HPDE6-E6E7 (cell line): ENCODE measurements at regions not wholly inside any gene's neighbourhood (a gene's known extent, or its start where the extent isn't known, plus 50 kb on each side); places are given as distances from the start of the nearest gene placed in this dataset.
"Not testable (repeated sequence)": the region's sequence is repeated elsewhere in the genome, so short reads cannot be mapped to it uniquely, and the experiment has no call there.

Experiments used
- DNase-seq: peaks from one replicate; pipeline ENCODE4 v3.0.0; 2011; ENCODE audit warnings: missing footprints; ENCODE audit errors: extremely low spot score

DNA sequence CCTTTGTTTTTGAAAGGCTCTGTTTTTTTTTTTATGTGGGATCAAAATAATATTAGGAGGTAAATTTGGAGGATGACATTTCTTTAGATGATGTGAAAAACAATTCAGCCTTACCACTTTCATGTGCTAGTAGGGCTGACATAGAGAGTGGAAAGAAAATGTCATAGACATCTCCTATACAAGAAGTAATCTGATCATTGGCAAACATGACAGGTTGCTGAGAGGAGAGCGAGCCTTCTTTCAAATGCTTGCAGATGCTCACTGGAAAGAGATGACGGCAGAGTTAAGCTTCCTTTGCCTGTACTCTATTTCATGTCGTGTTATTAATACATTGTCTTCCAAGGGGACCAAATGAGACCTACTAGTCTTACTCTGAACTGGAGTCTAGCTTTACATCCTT lies 160.1 kb upstream of the DAP start:
- DNase-seq: no peak

DNA sequence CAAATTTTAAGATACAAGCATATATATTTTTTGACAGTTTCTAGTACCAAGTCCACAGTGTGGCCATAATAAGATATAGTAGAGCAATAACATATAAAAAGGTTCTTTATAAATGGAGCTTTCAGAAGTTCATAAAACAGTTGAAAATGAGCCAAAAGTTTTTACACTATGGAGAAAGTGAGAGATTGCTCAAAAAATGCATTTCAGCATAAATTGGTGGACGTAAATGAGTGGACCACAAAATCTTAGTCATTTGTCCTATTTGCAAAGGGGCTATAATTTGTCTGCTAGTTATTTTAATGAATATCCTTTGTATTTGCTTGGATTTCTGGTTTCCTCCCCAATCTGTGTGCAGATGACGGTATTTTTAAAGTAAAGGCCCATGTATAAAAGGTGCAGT lies 159.4 kb upstream of the DAP start:
- DNase-seq: no peak

DNA sequence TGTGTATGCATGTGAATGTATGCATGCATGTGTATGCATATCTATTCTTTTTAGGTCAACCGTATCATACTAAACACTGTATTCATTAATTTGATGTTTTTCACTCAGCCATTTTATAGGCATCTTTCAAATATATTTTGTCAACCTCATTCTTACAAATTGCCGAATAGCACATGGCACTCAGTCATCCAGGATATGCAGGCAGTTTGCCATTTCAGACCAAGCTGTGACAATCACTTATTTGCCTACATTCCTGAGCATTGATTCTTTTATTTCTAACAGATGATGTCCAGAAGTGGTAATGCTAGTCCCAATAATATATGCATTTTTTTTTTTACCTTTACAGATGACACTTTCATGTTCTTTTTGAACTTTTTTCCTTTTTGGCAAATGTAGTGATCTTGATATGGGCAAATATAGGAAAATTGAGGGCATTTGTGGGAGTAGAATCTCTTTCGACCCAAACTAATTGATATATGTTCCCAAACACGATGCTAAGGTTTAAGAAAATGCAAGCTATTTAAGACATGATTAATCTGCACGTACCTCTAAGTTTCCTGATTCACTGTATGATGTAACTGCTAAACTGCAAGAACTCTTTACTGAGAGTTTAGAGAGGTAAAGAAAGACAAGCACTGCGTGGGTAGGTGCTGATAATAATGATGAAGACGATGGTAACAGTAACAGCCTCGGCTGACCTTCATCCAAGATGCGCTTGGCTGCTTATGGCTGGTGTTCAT lies 153.9 kb upstream of the DAP start:
- DNase-seq: no peak

DNA sequence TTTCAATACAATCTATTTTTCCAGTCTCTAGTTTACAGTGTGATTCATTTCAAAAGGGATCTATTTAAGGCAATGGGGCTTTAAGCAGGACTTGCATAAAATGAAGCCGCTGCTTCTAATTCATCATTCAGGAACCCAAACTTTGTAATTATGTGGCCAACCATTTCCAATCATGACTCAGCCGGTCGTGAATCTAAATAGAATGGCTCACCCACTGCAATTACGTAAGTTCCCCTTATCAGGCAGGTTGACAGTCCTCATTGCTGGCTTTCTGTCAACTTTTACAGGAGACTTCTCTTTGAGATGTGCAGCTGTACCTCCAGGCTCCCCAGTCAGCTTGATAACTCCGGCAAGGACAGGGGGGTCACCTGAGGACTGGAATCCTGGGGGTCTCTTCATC lies 152.8 kb upstream of the DAP start:
- no peak for DNase-seq

DNA sequence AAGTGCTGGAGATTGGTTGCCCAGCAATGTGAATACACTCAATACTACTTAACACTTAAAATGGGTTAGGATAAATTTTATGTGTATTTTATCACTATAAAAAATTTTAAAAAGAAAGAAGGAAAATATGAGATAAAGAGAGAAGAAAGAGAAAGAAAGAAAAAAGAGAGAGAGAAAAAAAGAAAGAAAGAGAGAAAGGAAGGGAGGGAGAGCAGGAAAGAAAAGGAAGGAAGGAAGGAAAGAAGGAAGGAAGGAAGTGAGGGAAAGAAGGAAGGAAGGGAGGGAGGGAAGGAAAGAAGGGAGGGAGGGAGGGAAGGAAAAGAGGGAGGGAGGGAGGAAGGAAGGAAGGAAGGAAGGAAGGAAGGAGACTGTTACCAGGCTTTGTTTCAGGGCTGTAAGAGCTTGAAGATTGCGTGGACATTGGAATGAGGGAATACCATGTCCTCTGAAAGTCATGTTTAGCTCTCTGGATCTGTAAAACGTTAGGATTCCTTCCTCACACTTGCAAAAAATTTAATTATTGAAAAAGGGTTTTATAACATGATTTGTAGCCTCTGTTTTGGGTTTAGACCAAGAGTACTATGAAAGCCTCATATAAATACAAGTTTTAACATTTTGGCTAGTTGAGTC lies 152.3 kb upstream of the DAP start:
- DNase-seq: no peak

DNA sequence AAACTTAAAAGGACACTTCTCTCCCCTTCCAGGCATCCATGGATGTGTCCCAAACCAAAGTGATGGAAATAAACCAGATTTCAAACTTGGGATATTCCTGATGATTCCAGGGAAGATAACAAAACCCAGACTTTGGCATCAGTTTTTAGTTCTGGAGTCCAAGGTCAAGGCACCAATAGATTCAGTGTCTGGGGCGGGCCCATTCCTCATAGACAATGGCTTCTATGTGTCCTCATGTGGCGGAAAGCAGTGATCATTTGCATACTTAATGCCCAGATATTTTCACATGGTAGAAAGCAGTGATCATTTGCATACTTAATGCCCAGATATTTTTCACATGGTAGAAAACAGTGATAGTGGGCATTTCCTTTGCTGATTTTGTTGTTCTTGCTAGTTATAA lies 151.4 kb upstream of the DAP start:
- no peak for DNase-seq

DNA sequence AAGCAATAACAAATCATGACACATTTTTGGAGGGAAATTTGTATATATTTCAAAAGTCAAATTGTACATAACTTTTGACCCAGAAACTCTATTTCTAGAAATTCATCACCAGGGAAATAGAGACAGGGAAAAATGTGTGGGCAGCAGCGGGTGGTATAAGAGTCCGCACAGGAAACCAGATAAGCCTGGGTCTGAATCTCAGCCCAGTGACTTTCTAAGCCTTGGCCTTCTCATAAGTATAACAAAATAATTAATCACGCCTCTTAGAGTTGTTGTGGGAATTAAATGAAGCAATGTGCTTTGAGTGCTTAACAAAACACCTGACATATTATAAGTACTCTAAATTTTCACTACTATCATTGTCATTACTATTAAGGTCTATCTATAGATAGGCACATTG lies 149.2 kb upstream of the DAP start:
- DNase-seq: no peak

DNA sequence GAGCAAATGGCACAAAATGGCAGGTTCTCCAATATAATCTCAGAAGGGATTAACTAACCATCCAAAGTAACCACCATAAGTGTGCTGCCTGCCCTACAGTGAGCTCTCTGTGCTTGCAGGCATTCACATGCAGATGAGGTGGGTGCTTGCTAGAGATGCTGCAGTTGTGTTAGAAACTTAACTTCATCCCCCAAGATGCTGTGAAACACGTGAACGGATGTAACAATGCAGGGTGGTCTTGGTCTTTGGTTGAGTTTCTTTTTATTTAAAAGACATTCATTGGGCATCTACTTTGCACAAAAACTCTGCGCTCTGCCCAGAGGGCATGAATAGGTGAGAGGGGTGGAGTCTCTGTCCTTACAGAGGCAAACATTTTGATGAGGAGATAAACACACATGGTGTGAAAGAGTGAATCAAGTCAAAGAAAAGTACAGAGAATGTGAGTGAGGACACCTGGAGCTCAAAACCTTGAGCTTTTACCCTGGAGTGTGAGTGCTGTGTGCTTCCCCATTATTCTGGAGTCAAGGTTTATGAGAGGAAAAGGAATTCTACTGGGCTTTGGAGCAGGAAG lies 143.9 kb upstream of the DAP start:
- DNase-seq: no peak

DNA sequence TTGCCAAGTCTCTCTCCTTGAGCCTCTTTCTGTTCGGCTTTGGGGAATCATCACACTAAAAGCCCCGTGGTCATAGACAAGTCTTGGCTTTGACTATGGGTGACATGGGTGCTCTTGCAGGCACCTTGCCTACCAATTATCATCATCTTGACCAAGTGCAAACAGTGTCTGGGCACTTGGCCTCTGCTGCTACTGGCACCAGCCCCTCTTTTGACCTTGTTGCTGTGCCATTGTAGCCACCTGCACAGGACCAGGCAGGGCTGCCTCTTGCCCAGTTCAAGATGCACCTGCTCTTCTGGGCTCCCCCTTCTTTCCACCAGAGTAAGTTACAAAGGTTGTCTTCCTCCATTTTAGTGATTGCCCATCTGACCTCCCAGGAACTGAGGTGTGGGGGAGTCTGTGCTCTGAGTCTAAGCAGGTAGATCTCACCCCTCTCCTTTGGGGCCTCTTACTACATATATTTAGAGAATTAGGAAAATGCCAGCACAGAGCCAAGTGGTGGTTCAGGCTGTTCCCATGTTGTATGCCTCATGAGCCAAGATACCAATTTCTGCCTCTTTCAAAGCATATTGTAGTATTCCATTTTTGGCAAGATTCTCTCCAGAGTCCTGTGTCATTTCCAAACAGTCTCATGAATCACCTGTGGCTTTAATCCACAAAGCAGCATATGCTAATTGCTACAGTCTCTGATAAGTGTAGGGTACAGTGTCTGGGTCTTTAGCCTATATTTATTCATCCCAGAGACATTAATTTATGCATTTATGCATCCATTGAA lies 142.9 kb upstream of the DAP start:
- DNase-seq: no peak

DNA sequence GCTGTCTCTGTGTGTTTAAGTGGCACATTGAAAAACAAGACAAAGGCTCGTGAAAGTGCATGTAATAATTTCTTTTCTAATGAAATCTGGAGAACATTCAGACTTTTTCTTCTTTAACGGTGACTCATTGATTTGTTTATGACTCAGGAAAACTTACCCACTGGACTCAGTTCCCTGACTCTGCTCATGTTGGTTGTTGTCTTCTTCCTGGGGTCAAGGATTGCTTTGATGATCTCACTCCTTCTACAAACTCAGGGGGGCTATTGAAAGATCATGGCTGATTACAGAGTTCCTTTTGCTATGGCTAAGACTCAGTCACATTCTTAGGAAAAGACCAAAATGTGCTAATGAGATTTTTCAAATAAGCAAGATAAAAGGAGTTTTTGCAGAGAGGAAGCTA lies 141.1 kb upstream of the DAP start:
- no peak for DNase-seq

DNA sequence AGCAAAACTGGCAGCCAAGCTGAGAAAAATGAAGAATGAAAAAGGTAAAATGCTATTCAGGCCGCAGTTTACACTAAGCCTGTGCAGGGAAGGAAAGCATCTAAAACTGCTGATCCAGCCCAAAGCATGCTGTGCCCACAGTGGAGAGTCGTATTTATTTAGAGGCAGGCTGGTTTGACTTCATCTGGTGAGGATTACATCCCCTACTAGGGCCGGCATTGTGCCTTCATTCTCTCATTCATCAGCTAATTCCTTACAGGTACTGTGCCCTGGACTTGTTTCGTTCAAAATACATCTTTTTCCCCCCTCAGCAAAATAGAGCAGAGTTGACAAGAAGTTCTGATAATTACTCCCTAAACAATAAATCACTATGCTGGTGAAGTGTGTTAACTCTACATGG lies 137.5 kb upstream of the DAP start:
- no peak for DNase-seq

DNA sequence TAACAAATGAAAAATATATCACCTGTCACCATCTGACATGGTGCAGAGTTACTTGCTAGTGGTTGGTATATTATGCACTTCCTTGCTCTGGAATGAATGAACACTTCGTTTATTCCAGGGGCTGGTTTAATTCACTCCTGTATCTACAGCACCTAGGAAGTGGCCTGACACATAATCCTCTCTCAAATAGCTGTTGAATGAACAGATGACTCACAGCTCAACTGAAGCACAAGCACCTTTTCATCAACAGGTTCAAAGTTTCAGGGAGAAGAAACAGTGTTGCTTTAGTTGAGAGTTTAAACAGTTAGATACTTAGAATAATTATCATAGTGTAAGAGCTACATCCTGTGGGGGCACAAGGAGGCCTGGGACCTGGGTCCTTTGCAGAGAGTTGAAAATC lies 135.0 kb upstream of the DAP start:
- no peak for DNase-seq

DNA sequence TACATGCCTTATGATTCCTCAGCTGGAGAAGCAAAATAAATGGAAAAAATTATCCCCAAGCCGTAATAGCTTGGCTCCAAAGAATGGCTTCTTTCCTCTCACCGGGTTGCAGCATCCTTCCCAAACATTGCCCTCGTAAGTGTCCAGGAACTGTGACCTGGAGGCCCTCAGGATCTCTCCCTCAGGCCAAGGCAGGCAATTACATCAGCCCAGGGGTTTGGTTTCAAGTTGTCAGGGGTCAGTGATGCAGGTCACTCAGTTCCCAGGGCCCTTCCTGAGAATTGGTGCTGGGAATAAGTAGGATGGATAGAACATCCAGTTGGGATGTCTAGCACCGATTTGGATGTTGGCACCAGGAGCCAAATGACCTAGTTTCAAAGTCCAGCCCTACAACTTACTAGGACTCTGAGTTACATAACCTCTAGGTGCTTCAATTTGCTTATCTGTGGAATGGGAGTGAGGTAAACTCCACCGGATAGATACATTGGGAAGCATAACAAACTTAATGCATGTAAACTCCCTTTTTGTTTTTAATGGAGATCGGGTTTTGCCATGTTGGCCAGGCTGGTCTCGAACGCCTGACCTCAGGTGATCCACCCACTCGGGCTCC lies 133.5 kb upstream of the DAP start:
- DNase-seq: no peak

DNA sequence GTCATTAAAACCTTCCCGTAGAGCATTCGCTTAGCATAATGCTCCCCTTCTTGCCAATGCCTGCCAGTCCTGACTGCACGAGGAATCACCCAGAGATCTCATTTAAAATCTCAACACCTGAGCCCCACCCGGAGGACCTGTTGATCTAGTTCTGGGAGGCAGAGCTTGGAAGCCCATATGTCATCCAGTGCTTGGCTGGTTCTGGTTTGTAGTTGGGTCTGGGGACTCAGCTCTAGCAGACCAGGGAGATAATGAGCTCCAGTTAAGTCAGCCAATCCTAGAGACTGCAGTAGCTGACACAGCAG lies 131.8 kb upstream of the DAP start:
- DNase-seq: no peak

DNA sequence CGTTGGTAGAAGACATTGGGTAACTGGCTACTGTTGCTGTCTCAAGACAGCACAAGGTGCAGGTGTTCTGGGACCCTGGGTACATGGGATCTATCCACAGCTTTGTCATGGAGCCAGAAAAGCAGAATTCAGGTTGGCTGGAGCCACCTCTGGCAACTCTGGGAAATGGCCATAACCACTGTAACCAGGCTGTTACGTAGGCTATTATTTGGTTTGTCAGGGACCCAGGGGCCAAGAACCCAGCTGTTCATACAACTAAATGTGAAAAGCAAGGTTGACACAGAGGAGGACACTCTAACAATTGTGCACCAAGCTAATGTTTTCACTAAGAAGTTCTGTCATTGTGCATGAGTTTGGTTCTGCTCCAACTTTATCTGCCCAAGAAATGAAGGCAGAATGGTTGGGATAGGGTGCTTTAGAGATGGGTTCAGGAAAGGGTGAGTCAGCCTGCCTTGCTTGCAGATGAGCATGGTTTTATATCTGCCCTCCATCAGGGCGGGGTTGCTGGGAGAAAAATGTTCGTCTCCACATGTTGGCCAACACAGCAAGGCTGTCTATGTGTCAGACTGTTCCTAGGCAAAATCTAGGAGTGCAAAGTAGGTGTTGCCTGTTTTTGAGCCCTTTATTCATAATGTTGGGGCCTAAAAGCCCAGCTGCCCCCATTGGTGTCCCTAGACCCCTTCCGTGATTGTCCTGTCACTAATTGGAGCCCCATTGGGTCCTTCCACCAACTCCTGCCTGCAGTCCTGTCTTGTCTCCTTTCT lies 131.3 kb upstream of the DAP start:
- DNase-seq: no peak

DNA sequence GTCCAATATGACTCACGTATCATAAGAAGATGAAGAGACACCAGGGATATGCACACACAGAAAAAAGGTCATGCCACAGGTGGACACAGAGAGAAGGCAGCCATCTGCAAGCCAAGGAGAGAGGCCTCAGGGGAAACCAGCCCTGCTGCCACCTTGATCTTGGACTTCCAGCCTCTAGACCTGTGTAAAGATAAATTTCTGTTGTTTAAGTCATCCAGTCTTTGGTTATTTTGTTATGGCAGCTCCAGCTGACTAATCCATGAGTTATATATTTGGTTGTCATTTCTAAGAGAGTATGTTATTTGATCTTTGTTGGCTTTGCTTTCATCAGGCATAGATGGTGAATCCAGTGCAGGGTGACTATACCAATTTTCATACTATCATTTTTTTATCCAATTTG lies 130.2 kb upstream of the DAP start:
- no peak for DNase-seq

DNA sequence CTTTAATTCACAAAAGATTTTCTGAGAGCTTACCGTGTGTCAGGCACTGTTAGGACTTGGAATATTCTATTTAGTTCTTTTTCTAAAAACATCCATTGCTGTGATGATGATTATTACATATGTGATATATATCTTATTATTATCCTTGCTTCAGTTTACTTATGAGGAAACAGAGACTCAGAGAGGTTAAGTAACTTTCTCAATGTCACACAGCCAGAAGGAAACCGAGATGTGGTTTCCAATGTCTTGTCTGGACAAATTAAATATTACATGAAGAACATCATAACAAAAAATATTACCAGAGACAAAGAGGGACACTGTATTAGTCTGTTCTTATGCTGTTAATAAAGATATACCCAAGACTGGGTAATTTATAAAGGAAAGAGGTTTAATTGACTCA lies 125.5 kb upstream of the DAP start:
- no peak for DNase-seq

DNA sequence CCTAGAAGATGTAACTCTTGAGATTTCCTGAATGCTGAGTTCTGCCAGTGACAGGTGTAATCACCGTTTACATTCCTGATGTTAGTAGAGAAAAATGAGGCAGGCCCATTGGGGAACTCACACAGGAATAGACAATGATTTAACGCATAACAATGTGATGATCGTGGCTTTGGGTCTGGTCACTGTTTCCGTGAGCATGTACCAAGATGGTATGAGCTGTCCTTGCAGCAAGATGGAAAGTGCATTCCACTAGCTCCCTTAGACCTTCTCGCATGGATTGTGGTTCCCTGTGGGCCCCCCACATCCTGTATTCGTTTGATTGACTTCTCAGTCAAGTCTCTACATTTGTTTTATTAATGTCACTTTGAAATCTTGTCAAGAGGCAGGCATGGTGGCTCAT lies 124.0 kb upstream of the DAP start:
- no peak for DNase-seq

DNA sequence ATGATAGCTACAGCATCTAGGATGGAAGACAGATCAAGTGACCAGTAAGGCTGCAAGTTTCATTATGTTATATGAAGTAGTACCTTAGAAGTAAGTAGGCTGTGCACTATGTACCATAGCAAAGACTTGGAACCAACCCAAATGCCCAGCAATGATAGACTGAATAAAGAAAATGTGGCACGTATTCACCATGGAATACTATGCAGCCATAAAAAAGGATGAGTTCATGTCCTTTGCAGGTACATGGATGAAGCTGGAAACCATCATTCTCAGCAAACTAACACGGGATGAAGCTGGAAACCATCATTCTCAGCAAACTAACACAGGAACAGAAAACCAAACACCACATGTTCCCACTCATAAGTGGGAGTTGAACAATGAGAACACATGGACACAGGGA lies 122.9 kb upstream of the DAP start:
- not testable (repeated sequence) for DNase-seq

DNA sequence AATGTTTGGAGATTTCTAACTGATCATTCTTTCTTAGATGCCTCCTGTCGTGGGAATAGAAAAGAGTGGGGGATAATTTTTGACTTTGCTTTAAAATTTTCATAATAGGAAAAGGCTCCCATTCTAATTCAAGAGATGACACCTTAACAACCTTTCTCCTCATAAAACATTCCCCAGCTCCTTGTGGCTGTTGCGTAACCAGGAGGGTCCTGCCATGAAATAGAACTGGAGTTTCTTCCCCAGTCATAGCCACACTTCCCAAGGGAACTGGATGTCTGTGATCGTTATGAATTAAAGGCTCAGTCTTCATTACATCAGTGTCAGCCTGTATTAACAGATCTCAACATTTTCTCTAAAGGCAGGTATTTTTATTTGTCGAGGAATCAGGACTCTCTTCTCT lies 119.9 kb upstream of the DAP start:
- no peak for DNase-seq

DNA sequence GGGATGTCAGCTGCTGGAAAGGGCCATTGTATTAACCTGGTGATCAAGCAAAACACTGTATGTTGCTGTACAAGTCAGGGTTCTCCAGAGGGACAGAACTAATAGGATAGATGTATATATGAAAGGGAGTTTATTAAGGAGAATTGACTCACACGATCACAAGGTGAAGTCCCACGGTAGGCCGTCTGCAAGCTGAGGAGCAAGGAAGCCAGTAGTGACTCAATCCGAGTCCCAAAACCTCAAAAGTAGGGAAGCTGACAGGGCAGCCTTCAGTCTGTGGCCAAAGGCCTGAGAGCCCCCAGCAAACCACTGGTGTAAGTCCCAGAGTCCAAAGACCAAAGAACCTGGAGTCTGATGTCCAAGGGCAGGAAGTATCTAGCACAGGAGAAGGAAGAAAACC lies 116.0 kb upstream of the DAP start:
- DNase-seq: not testable (repeated sequence)
